ACHN (cell line): ENCODE measurements at regions not wholly inside any gene's neighbourhood (a gene's known extent, or its start where the extent isn't known, plus 50 kb on each side); places are given as distances from the start of the nearest gene placed in this dataset.
"Not testable (repeated sequence)": the region's sequence is repeated elsewhere in the genome, so short reads cannot be mapped to it uniquely, and the experiment has no call there.

Experiments
- DNase-seq: peaks from one replicate; pipeline ENCODE4 v3.0.0-alpha.2; 2015
- in situ Hi-C: cut with HindIII; loops from 2 replicates; pipeline ENCODE4 v1.10.0; 2017; ENCODE audit warnings: low sequenced_read_pairs, low pct_ligation_motif_present, low pct_unique_long_range_greater_than_20kb

GRCh38 chr6:49300443-49300842 lies 162.6 kb downstream of the MMUT start:
- no peak for DNase-seq
- in situ Hi-C loops: no loop called here

GRCh38 chr6:49299279-49299678 lies 163.8 kb downstream of the MMUT start:
- no peak for DNase-seq
- in situ Hi-C loops: no loop called here

- in situ Hi-C loops: no loop called here
- no peak for DNase-seq
Observed at GRCh38 chr6:49284180-49284579, 178.9 kb downstream of the MMUT start.

- DNase-seq, in situ Hi-C loops: not testable (repeated sequence)
Observed at GRCh38 chr6:49274809-49275769, 188.0 kb downstream of the MMUT start.

- peak; percentile 3 for DNase-seq
- in situ Hi-C loops: no loop called here
Observed at GRCh38 chr6:49269190-49269589, 193.9 kb downstream of the MMUT start.

GRCh38 chr6:49264909-49265308 lies 198.1 kb downstream of the MMUT start:
- DNase-seq: no peak
- in situ Hi-C loops: no loop called here

GRCh38 chr6:49264496-49264895 lies 198.6 kb downstream of the MMUT start:
- in situ Hi-C loops: no loop called here
- DNase-seq: no peak

- in situ Hi-C loops: no loop called here
- DNase-seq: no peak
Observed at GRCh38 chr6:49257549-49257948, 205.5 kb downstream of the MMUT start.

GRCh38 chr6:49255335-49255734 lies 207.7 kb downstream of the MMUT start:
- in situ Hi-C loops: no loop called here

GRCh38 chr6:49252901-49253300 lies 210.2 kb downstream of the MMUT start:
- in situ Hi-C loops: no loop called here
- no peak for DNase-seq

More at GRCh38 chr6:49255335-49255734, 207.7 kb downstream of the MMUT start:
- DNase-seq: no peak

GRCh38 chr6:49233483-49233882 lies 229.6 kb downstream of the MMUT start:
- DNase-seq: no peak
- in situ Hi-C loops: no loop called here

- in situ Hi-C loops: no loop called here
- DNase-seq: no peak
Observed at GRCh38 chr6:49225471-49225870, 237.6 kb downstream of the MMUT start.

GRCh38 chr6:49220293-49220692 lies 242.8 kb downstream of the MMUT start:
- in situ Hi-C loops: no loop called here
- no peak for DNase-seq

- in situ Hi-C loops: no loop called here
- DNase-seq: no peak
Observed at GRCh38 chr6:49205526-49205925, 257.5 kb downstream of the MMUT start.

GRCh38 chr6:49202924-49203536 lies 260.0 kb downstream of the MMUT start:
- DNase-seq: peak; percentile 4
- in situ Hi-C loops: no loop called here

GRCh38 chr6:49198015-49198414 lies 265.0 kb downstream of the MMUT start:
- in situ Hi-C loops: no loop called here
- no peak for DNase-seq

- in situ Hi-C loops, DNase-seq: not testable (repeated sequence)
Observed at GRCh38 chr6:49162379-49162778, 300.7 kb downstream of the MMUT start.

- no peak for DNase-seq
- in situ Hi-C loops: no loop called here
Observed at GRCh38 chr6:49155316-49155715, 307.7 kb downstream of the MMUT start.

GRCh38 chr6:49151957-49152356 lies 311.1 kb downstream of the MMUT start:
- no peak for DNase-seq
- in situ Hi-C loops: no loop called here

GRCh38 chr6:49151461-49151860 lies 311.6 kb downstream of the MMUT start:
- DNase-seq: no peak
- in situ Hi-C loops: no loop called here
